ENCODE measurements at regions not wholly inside any gene's neighbourhood (a gene's known extent, or its start where the extent isn't known, plus 50 kb on each side); places are given as distances from the start of the nearest gene placed in this dataset.

- DNase-seq (ENCODE audit: low read depth, low spot score): no peak
Observed at GRCh38 chr6:15066089-15066758, 179.6 kb upstream of the JARID2 start.

DNA sequence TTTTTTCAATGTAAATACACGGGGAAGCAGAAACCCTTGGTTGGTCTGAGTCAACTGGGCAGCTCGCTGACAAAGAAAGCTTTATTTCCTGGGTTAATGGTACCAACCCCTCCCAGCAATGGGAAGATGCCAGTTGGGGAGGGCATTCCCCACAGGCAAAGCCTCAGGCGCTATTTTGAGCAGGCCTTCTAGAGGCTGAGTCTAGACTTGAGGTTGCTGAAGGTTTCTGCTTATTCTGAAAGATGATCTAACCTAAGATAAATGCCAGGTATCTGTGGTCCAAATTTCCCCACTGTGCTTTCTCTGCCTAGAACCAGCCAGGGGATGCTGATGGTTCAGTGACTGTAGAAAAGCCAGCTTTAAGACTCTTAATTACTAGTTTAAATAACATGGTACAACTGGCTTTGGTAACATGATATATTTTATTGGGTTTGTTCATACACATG is 172.5 kb upstream of the JARID2 start:
- DNase-seq (ENCODE audit: low read depth, low spot score): no peak

DNA sequence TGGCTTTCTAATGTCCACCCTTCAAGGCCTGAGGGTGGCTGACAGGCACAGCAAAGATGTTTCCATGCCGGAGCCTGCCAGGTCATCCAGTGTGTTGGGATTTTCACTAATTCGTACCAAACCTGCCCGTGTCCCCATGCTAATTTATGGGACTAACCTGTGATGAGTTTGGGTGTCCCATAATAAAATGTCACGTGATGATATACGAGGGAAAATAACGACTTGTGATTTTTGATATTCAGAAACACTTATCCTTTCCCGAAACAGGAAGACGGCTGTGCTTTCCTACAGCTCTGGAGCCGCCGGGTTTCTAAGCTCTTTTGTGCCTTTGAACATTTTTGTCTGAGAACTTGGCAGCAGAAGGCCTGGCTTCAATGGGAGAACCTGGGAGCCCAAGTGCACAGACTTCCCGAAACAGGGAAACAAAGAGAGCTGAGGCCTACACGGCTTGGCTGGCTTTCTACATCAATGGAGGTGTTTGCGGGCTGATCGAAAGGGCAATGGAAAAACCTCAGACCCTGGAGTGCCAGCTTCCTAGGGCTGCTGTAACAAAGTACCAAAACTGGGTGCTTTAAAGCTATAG is 171.9 kb upstream of the JARID2 start:
- no peak for DNase-seq (ENCODE audit: low read depth, low spot score)

DNA sequence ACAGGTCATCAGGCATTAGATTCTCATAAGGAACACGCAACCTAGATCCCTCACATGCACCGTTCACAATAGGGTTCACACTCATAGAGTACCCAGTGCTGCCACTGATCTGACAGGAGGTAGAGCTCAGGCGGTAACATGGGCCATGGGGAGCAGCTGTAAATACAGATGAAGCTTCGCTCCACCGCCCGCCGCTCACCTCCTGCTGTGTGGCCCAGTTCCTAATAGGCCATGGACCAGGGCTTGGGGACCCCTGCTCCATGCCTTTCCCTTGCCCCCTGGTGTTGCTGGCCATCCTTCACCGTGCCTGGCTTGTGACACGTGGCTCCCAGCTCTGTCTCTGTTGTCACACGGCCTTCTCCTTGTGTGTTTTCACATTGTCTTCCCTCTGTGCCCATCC is 171.1 kb upstream of the JARID2 start:
- DNase-seq (ENCODE audit: low read depth, low spot score): no peak

DNA sequence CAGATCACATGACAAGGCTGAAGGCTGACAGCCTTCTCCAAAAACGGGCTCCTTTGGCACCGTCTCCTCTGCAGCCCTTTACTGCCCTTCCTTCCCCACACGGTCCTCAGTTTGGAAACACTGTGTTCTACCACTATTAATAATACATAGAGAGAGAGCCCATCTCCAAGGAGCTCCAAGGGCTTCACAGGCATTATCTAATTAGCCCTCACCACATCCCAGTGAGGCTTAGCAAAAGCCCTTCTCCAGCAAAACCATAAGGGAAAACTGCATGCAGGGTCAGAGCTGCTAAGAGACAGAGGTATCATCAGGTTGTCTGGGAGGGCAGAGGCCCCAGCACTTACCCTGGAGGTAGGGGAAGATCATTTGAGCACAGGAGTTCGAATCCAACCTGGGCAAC is 169.3 kb upstream of the JARID2 start:
- no peak for DNase-seq (ENCODE audit: low read depth, low spot score)

DNA sequence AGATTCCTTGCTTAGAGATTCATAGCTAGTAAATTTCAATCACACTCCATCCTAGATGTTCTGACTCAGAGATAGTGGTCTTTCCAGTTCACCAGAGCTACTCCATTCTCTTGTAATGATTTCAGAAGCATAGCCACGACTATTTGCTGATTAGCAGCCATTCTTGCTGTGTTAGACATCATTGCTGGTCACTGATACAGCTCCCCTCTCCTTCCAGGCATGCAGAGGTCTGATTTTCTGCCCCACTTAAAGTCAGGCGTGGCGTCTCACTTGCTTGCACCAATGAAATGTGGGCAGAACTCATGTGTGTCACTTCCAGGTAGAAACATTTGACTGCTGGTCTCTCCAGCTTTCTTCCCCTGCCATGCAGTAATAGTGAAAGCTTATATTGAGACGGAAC is 168.9 kb upstream of the JARID2 start:
- DNase-seq (ENCODE audit: low read depth, low spot score): no peak

- no peak for DNase-seq (ENCODE audit: low read depth, low spot score)
Observed at GRCh38 chr6:15077961-15078360, 167.9 kb upstream of the JARID2 start.

- DNase-seq (ENCODE audit: low read depth, low spot score): no peak
Observed at GRCh38 chr6:15079288-15079817, 166.5 kb upstream of the JARID2 start.

DNA sequence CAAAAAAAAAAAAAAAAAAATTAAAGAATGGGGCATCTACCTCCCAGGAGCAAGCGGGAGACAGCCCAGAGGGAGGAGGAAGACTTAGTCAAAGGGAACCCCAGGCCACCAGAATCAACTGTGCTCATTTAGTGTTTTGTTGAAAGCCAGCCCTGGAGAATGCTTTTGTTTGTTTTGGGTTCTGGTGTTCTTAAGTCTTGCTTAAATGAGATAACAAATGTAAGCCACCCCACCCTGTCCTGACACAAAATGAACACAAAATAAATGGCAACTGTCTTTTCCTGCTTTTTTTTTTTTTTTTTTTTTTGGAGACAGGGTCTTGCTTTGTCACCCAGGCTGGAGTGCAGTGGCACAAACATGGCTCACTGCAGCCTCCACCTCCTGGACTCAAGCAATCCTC is 165.0 kb upstream of the JARID2 start:
- DNase-seq (ENCODE audit: low read depth, low spot score): no peak

DNA sequence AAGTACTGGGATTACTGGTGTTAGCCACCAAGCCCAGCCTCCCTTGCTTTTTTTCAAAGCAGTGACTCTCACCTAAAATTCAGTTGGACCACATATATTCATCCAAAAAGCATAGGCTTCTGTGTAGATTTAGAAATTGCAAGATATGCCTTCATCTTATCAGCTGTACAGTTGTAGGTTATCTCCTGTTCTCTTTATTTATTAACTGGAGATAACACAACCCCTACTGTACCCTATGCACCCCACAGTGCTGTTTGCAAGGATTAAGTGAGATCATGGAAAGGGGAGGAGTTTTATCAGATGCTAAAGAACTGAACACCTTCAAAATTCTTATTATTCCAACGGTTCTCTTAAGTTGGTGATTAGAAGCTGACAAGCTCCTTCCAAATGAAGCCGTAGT is 164.4 kb upstream of the JARID2 start:
- DNase-seq (ENCODE audit: low read depth, low spot score): no peak

DNA sequence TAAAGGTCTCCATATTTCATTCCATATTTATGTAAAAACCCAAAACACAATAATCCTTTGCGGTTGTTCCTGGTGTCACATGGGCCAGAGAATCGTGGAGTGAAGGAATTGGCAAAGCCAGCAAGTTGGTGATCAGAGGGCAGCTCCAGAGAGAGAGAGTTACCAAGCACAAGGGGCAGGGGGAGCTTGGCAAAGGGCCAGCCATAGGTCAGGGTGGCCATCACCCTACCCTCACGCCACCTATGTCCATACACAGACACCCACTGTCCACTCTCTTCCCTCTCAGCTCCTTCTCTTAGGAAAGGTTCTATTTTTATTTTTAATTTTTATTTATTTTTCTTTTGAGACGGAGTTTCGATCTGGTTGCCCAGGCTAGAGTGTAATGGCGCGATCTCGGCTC is 163.2 kb upstream of the JARID2 start:
- DNase-seq (ENCODE audit: low read depth, low spot score): no peak

GRCh38 chr6:15086348-15087158 is 159.3 kb upstream of the JARID2 start:
- DNase-seq (ENCODE audit: low read depth, low spot score): no peak

DNA sequence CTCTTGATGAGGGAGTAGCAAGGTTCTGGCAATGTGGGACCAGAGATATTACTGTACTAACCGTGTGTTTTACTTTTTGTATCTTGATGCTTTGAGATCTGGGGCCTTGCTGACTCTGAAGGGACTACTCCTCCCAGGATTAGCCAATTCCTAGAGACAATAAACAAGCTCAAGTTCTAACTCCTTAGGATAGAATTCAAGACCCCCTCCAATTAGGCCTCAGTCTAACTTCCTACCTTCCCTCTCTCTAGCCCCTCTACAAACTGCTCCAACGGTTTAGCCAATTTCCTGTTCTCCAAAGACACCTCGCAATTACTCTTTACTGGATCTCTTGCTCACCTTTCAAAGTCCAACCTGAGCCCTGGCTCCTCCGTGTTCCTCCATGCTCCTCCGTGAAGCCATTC is 158.7 kb upstream of the JARID2 start:
- no peak for DNase-seq (ENCODE audit: low read depth, low spot score)

- DNase-seq (ENCODE audit: low read depth, low spot score): no peak
Observed at GRCh38 chr6:15088904-15089568, 156.8 kb upstream of the JARID2 start.

GRCh38 chr6:15089569-15090144 is 156.2 kb upstream of the JARID2 start:
- DNase-seq (ENCODE audit: low read depth, low spot score): no peak

DNA sequence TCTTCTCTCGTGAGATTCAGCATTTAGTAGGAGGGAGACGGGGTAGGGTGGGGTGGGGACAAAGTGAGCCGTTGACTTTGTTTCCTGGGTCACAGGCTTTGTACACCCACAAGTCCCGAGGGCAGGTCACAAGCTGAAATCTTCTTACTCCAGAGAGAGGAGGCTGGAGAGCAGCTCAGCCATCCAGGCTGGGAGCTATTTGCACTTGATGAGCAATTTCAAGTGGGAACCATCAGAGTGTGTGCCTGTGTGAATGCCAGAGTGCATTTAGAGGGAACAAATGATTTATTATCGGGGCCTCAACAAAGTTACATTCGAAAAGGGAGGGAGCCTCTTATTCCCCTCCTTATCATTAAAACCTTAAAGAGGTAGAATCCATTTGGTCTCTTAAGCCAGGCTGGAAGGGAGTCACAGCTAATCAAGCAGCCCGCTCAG is 155.7 kb upstream of the JARID2 start:
- no peak for DNase-seq (ENCODE audit: low read depth, low spot score)

- no peak for DNase-seq (ENCODE audit: low read depth, low spot score)
Observed at GRCh38 chr6:15090745-15091384, 155.0 kb upstream of the JARID2 start.

GRCh38 chr6:15096894-15097837 is 148.7 kb upstream of the JARID2 start:
- no peak for DNase-seq (ENCODE audit: low read depth, low spot score)

DNA sequence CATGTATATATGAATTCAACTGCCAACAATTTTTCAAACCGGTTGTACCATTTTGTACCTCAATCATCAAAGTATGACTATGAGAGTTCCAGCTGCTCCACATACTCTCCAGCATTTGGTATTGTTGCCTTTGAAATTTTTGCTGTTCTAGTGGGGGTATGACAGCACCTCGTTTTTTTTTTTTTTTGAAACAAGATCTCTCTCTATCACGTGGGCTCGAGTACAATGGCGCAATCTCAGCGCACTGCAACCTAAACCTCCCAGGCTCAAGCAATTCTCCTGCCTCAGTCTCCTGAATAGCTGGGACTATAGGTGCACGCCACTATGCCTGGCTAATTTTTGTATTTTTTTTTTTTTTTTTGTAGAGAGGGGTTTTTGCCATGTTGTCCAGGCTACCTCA is 144.7 kb upstream of the JARID2 start:
- DNase-seq (ENCODE audit: low read depth, low spot score): no peak

- no peak for DNase-seq (ENCODE audit: low read depth, low spot score)
Observed at GRCh38 chr6:15102241-15102640, 143.6 kb upstream of the JARID2 start.

All from pulmonary artery endothelial cell (primary cell).